GM18517 (cell line): ENCODE measurements at regions not wholly inside any gene's neighbourhood (a gene's known extent, or its start where the extent isn't known, plus 50 kb on each side); places are given as distances from the start of the nearest gene placed in this dataset.

Experiments
- ATAC-seq: cut with Tn5 transposase; IDR thresholded peaks from one replicate; pipeline ENCODE4 v1.9.1; 2021; ENCODE audit warnings: mild to moderate bottlenecking, moderate library complexity; ENCODE audit not compliant: unreplicated experiment

- ATAC-seq = no peak
Observed at GRCh38 chr4:138698641-138699040, 316.9 kb upstream of the NOCT start.

GRCh38 chr4:138697851-138698250, 317.7 kb upstream of the NOCT start:
- ATAC-seq = no peak

- ATAC-seq = no peak
Observed at GRCh38 chr4:138696771-138697170, 318.8 kb upstream of the NOCT start.

GRCh38 chr4:138696058-138696457, 319.5 kb upstream of the NOCT start:
- ATAC-seq = no peak

- no peak for ATAC-seq
Observed at GRCh38 chr4:138693526-138693925, 322.1 kb upstream of the NOCT start.

- no peak for ATAC-seq
Observed at GRCh38 chr4:138692411-138692810, 323.2 kb upstream of the NOCT start.

- no peak for ATAC-seq
Observed at GRCh38 chr4:138689593-138689992, 326.0 kb upstream of the NOCT start.

GRCh38 chr4:138689187-138689586, 326.4 kb upstream of the NOCT start:
- no peak for ATAC-seq

GRCh38 chr4:138688408-138689085, 327.0 kb upstream of the NOCT start:
- no peak for ATAC-seq

GRCh38 chr4:138686106-138686835, 329.3 kb upstream of the NOCT start:
- ATAC-seq = no peak

GRCh38 chr4:138685316-138685715, 330.3 kb upstream of the NOCT start:
- ATAC-seq = no peak

GRCh38 chr4:138680989-138681604, 334.5 kb upstream of the NOCT start:
- peak; percentile 77 for ATAC-seq

GRCh38 chr4:138680256-138680655, 335.3 kb upstream of the NOCT start:
- ATAC-seq = no peak

GRCh38 chr4:138678985-138679746, 336.4 kb upstream of the NOCT start:
- ATAC-seq = no peak

GRCh38 chr4:138677748-138678147, 337.8 kb upstream of the NOCT start:
- ATAC-seq = no peak

GRCh38 chr4:138677212-138677611, 338.4 kb upstream of the NOCT start:
- no peak for ATAC-seq

- ATAC-seq = no peak
Observed at GRCh38 chr4:138675685-138676084, 339.9 kb upstream of the NOCT start.

- no peak for ATAC-seq
Observed at GRCh38 chr4:138674209-138674608, 341.4 kb upstream of the NOCT start.

GRCh38 chr4:138673053-138673452, 342.5 kb upstream of the NOCT start:
- no peak for ATAC-seq

GRCh38 chr4:138672393-138672976, 343.1 kb upstream of the NOCT start:
- peak; percentile 57 for ATAC-seq

- no peak for ATAC-seq
Observed at GRCh38 chr4:138671606-138672084, 343.9 kb upstream of the NOCT start.
